H1 (cell line): ENCODE measurements at regions not wholly inside any gene's neighbourhood (a gene's known extent, or its start where the extent isn't known, plus 50 kb on each side); places are given as distances from the start of the nearest gene placed in this dataset.
A peak's percentile ranks its signal among the peaks of the same experiment; 100 is the strongest.

Experiments used
- CTCF ChIA-PET: fragments of 300-600 bp; sonication (Branson Sonifier 250); formaldehyde crosslinking; loops from one replicate; lab custom pipeline; 2021; ENCODE audit not compliant: partially characterized antibody; lab: Charles Lee
- POLR2A ChIA-PET: fragments of 300-600 bp; sonication (Branson Sonifier 250); formaldehyde crosslinking; loops from one replicate; lab custom pipeline; 2021; ENCODE audit warnings: inconsistent platforms; ENCODE audit not compliant: partially characterized antibody; lab: Charles Lee
- DNase-seq, 2 experiments: peaks; one replicate each; pipeline versions ENCODE4 v3.0.0 to v3.0.0-alpha.2; 2010 to 2022; ENCODE audit warnings: low spot score in 2 of 2, low read depth in 1 of 2, mixed read lengths in 1 of 2
- FAIRE-seq: peaks from 2 replicates; lab custom pipeline; 2011; peaks lifted over from hg19 to GRCh38; lab: Jason Lieb, UNC
- H2AFZ ChIP-seq: 2 replicates; pipeline ENCODE4 v1.8.1; 2012; ENCODE audit warnings: low read length, inconsistent platforms
- H2AK5ac ChIP-seq: 2 replicates; pipeline ENCODE4 v1.6.1; 2013; ENCODE audit warnings: low read depth, low read length
- H2BK120ac ChIP-seq: replicated peaks from 2 replicates; pipeline ENCODE3; 2013; ENCODE audit warnings: low read depth, low read length, inconsistent platforms
- H2BK12ac ChIP-seq: 2 replicates; pipeline ENCODE4 v1.6.1; 2013; ENCODE audit warnings: low read depth, low read length
- H2BK15ac ChIP-seq: 2 replicates; pipeline ENCODE4 v1.6.1; 2013; ENCODE audit warnings: low read length
- H2BK20ac ChIP-seq: 2 replicates; pipeline ENCODE4 v1.6.1; 2013; ENCODE audit warnings: low read length
- H2BK5ac ChIP-seq: 2 replicates; pipeline ENCODE4 v1.6.1; 2013; ENCODE audit warnings: low read depth, low read length
- H3K14ac ChIP-seq: 2 replicates; pipeline ENCODE4 v1.6.1; 2013; ENCODE audit warnings: inconsistent platforms; ENCODE audit not compliant: insufficient read length
- H3K18ac ChIP-seq: 2 replicates; pipeline ENCODE4 v1.6.1; 2013; ENCODE audit warnings: low read length; ENCODE audit errors: extremely low read depth
- H3K23ac ChIP-seq: 2 replicates; pipeline ENCODE4 v1.6.1; 2013; ENCODE audit warnings: inconsistent platforms; ENCODE audit not compliant: insufficient read length
- H3K23me2 ChIP-seq: 2 replicates; pipeline ENCODE4 v1.6.1; 2013; ENCODE audit warnings: low read depth, low read length
- H3K27ac ChIP-seq: 2 replicates; pipeline ENCODE4 v1.6.1; 2011; ENCODE audit warnings: low read depth, low read length, inconsistent platforms
- H3K27me3 ChIP-seq, 4 experiments: replicated peaks in 1 of 4; 1 replicate in 1 of 4; 2 replicates in 3 of 4; pipeline versions ENCODE4 v1.6.1 to v1.8.1; 2011 to 2013; ENCODE audit warnings: low read length in 3 of 4, mild to moderate bottlenecking in 3 of 4, inconsistent platforms in 2 of 4, mixed read lengths in 2 of 4, moderate library complexity in 1 of 4; ENCODE audit not compliant: control insufficient read depth in 3 of 4, insufficient read depth in 3 of 4; ENCODE audit errors: extremely low read depth in 1 of 4
- H3K36me3 ChIP-seq, 4 experiments: 2 replicates each; pipeline versions ENCODE4 v1.6.1 to v1.8.1; 2011 to 2013; ENCODE audit warnings: mild to moderate bottlenecking in 4 of 4, low read length in 3 of 4, moderate library complexity in 2 of 4, control low read depth in 1 of 4, inconsistent platforms in 1 of 4; ENCODE audit not compliant: insufficient read depth in 4 of 4, control insufficient read depth in 2 of 4
- H3K4ac ChIP-seq: replicated peaks from 2 replicates; pipeline ENCODE3; 2013; ENCODE audit warnings: low read length, low read depth, mixed read lengths, inconsistent platforms; ENCODE audit not compliant: insufficient read length
- H3K4me1 ChIP-seq, 4 experiments: replicated peaks in 1 of 4; 1 replicate in 1 of 4; 2 replicates in 3 of 4; pipeline versions ENCODE4 v1.6.1 to v1.8.1; 2011 to 2013; ENCODE audit warnings: low read length in 3 of 4, inconsistent platforms in 2 of 4, mixed read lengths in 1 of 4; ENCODE audit not compliant: insufficient read depth in 4 of 4, control insufficient read depth in 3 of 4
- H3K4me2 ChIP-seq, 2 experiments: 2 replicates each; pipeline versions ENCODE4 v1.6.1 to v1.8.1; 2011 to 2013; ENCODE audit warnings: low read depth in 2 of 2, low read length in 2 of 2, control low read depth in 1 of 2, inconsistent platforms in 1 of 2, mild to moderate bottlenecking in 1 of 2; ENCODE audit not compliant: insufficient read depth in 1 of 2
- H3K4me3 ChIP-seq, 4 experiments: fragments of 200-600, 300-600 bp in 1 of 4; sonication (generic), shearing (Covaris generic), sonication (Bioruptor Twin) in 1 of 4; 2 replicates each; pipeline versions ENCODE4 v1.5.1 to v1.8.1; 2011 to 2016; ENCODE audit warnings: low read length in 4 of 4, low read depth in 3 of 4, control low read depth in 2 of 4, inconsistent platforms in 2 of 4, mild to moderate bottlenecking in 2 of 4, mixed read lengths in 1 of 4, moderate library complexity in 1 of 4; ENCODE audit not compliant: insufficient read depth in 2 of 4; ENCODE audit errors: extremely low read depth in 1 of 4
- H3K56ac ChIP-seq: replicated peaks from 2 replicates; pipeline ENCODE3; 2013; ENCODE audit warnings: low read depth, mild to moderate bottlenecking, mixed read lengths, low read length, inconsistent platforms; ENCODE audit not compliant: insufficient read length
- H3K79me1 ChIP-seq: 2 replicates; pipeline ENCODE4 v1.6.1; 2013; ENCODE audit warnings: low read depth, low read length, control low read depth
- H3K79me2 ChIP-seq, 2 experiments: 2 replicates each; pipeline versions ENCODE4 v1.6.1 to v1.8.1; 2012 to 2013; ENCODE audit warnings: low read length in 2 of 2, mild to moderate bottlenecking in 2 of 2, inconsistent platforms in 1 of 2; ENCODE audit not compliant: insufficient read depth in 2 of 2, control insufficient read depth in 1 of 2
- H3K9ac ChIP-seq, 4 experiments: replicated peaks in 1 of 4; 1 replicate in 1 of 4; 2 replicates in 3 of 4; pipeline versions ENCODE4 v1.6.1 to v1.8.1; 2011 to 2013; ENCODE audit warnings: low read depth in 3 of 4, low read length in 3 of 4, control low read depth in 2 of 4, mild to moderate bottlenecking in 2 of 4, moderate library complexity in 2 of 4, inconsistent platforms in 1 of 4; ENCODE audit errors: extremely low read depth in 1 of 4
- H3K9me3 ChIP-seq, 2 experiments: 2 replicates each; pipeline versions ENCODE4 v1.6.1 to v1.8.1; 2012 to 2013; ENCODE audit warnings: mild to moderate bottlenecking in 2 of 2, moderate library complexity in 2 of 2, control low read depth in 1 of 2, inconsistent platforms in 1 of 2, low read depth in 1 of 2, low read length in 1 of 2, mixed read lengths in 1 of 2; ENCODE audit not compliant: insufficient read depth in 2 of 2
- H4K20me1 ChIP-seq, 2 experiments: replicated peaks in 1 of 2; 2 replicates each; pipeline versions ENCODE3 to v1.8.1; 2011 to 2013; ENCODE audit warnings: inconsistent platforms in 2 of 2, low read length in 2 of 2, mild to moderate bottlenecking in 1 of 2; ENCODE audit not compliant: insufficient read depth in 2 of 2, control insufficient read depth in 1 of 2
- H4K5ac ChIP-seq: 2 replicates; pipeline ENCODE4 v1.6.1; 2013; ENCODE audit warnings: low read length, low read depth, mixed read lengths, inconsistent platforms; ENCODE audit not compliant: insufficient read length
- H4K8ac ChIP-seq: 2 replicates; pipeline ENCODE4 v1.8.0; 2013; ENCODE audit warnings: mild to moderate bottlenecking, moderate library complexity, low read length, inconsistent platforms; ENCODE audit not compliant: insufficient read depth; ENCODE audit errors: extremely low read depth
- H4K91ac ChIP-seq: replicated peaks from 2 replicates; pipeline ENCODE3; 2013; ENCODE audit warnings: low read length, mixed read lengths, inconsistent platforms; ENCODE audit not compliant: insufficient read length
- BACH1 ChIP-seq: IDR thresholded peaks from 2 replicates; pipeline ENCODE4 v1.6.1; 2012; ENCODE audit warnings: low read length, improper control_type of control experiment
- CEBPB ChIP-seq: IDR thresholded peaks from 2 replicates; pipeline ENCODE4 v1.6.1; 2012; ENCODE audit warnings: low read depth, low read length
- CHD2 ChIP-seq: IDR thresholded peaks from 2 replicates; pipeline ENCODE4 v1.6.1; 2012; ENCODE audit warnings: low read length, improper control_type of control experiment
- CREB1 ChIP-seq: IDR thresholded peaks from 2 replicates; pipeline ENCODE4 v1.6.1; 2012; ENCODE audit warnings: inconsistent platforms
- GTF2F1 ChIP-seq: IDR thresholded peaks from 2 replicates; pipeline ENCODE4 v1.6.1; 2012; ENCODE audit warnings: low read depth, low read length, improper control_type of control experiment, borderline replicate concordance
- HDAC2 ChIP-seq, 2 experiments: fragments of 300-600 bp in 1 of 2; sonication (generic) in 1 of 2; IDR thresholded peaks; 2 replicates each; pipeline ENCODE4 v1.6.1; 2011 to 2012; ENCODE audit warnings: low read depth in 2 of 2, low read length in 2 of 2, mild to moderate bottlenecking in 2 of 2, moderate library complexity in 2 of 2, borderline replicate concordance in 1 of 2, inconsistent platforms in 1 of 2
- MAFK ChIP-seq: IDR thresholded peaks from 2 replicates; pipeline ENCODE4 v1.6.1; 2012; ENCODE audit warnings: low read depth, mild to moderate bottlenecking, improper control_type of control experiment, low read length
- NANOG ChIP-seq: IDR thresholded peaks from 2 replicates; pipeline ENCODE4 v1.6.1; 2011; ENCODE audit warnings: low read length, low read depth, mild to moderate bottlenecking, inconsistent platforms; ENCODE audit not compliant: insufficient read depth, poor library complexity, severe bottlenecking
- POLR2AphosphoS5 ChIP-seq: IDR thresholded peaks from 2 replicates; pipeline ENCODE4 v1.6.1; 2011; ENCODE audit warnings: low read depth, low read length
- SIN3A ChIP-seq, 2 experiments: IDR thresholded peaks in 1 of 2; conservative IDR thresholded peaks in 1 of 2; 2 replicates each; pipeline ENCODE4 v1.6.1; 2011 to 2012; ENCODE audit warnings: low read length in 2 of 2, improper control_type of control experiment in 1 of 2, low read depth in 1 of 2, mild to moderate bottlenecking in 1 of 2
- SP4 ChIP-seq: IDR thresholded peaks from 2 replicates; pipeline ENCODE4 v1.6.1; 2012; ENCODE audit warnings: low read length, inconsistent platforms
- YY1 ChIP-seq: IDR thresholded peaks from 2 replicates; pipeline ENCODE4 v1.6.1; 2011; ENCODE audit warnings: low read depth, mild to moderate bottlenecking, low read length
- WGBS, 2 experiments: shearing (Covaris generic) in 1 of 2; methylation state at CpG; one replicate each; pipeline versions ENCODE4 v1.1.6 to v1.1.7; 2013 to 2015; ENCODE audit warnings: low lambda C conversion rate in 2 of 2, mixed read lengths in 2 of 2, inconsistent platforms in 1 of 2, low coverage in 1 of 2, missing lambda C conversion rate in 1 of 2; ENCODE audit not compliant: insufficient replicate concordance in 2 of 2, insufficient coverage in 1 of 2, insufficient read length in 1 of 2; ENCODE audit errors: extremely low coverage in 1 of 2, missing lambda C conversion rate in 1 of 2; 5-methylcytosine and 5-hydroxymethylcytosine counted together
- TF ChIP-seq, protein P1 (sequence below): IDR thresholded peaks from 2 replicates; pipeline ENCODE4 v1.6.1; 2011; ENCODE audit warnings: low read length, improper control_type of control experiment

DNA sequence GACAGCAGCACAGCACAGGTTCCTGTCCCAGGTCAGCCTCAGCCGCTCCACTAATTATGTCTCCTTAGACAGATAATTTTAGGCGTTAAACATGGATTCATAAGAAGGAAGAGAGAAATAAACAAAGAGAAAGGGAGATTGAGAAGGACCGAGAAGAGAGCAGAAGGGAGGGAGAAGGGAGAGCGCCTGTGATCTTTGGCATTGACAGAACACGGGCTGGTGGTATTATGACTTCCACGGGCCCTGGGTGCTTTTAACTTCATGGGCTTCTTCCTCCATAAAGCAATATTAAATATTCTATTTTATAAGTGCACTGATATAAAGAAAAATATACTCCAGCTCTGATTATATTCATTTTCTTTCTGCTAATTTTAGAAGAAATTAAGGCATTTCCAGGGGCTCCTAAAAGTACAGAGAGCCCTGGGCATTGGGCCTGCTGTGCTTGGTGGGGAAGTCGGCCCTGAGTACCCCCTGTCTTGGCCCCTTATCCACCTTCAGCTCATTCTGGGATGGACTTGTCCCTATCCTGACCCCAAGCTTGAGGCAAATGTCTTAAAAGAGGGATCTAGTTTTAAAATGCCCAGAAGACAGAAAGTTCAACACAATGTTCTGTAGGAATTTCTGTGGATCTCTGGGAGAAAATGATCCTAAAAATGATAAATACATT is 135.3 kb downstream of the MEX3B start:
- Histone ChIP-seq H2BK20ac (no peak overlapping the region), H3K9me3 (no peaks in the 10 kb centered on the region), H2BK5ac (0 out of 2 replicates have a peak overlapping the region, but pooled peaks have one; percentile 42), H2AK5ac (no peak overlapping the region), H3K79me2 (no peaks in the 10 kb centered on the region), H3K56ac (no peak overlapping the region), H4K20me1 (no peaks in the 10 kb centered on the region), H3K27me3 (no peaks in the 10 kb centered on the region), H3K23ac (no peak overlapping the region), H2BK120ac (no peak overlapping the region), H2BK12ac (no peak overlapping the region), H3K18ac (no peak overlapping the region; the same call in 1 of the 2 replicates), H3K4me1 (peaks cover 0 to 6% (median 3%) of the 10 kb centered on the region in 4 experiments; a peak in 3 of 7 replicates), H2AFZ (no peak overlapping the region), H3K79me1 (no peaks in the 10 kb centered on the region), H4K5ac (no peak overlapping the region), H3K14ac (no peak overlapping the region), H3K9ac (no peak overlapping the region), H4K91ac (no peak overlapping the region), H3K4me3 (no peak overlapping the region), H2BK15ac (no peak overlapping the region), H3K4ac (no peak overlapping the region), H3K27ac (no peak overlapping the region), H3K23me2 (no peaks in the 10 kb centered on the region; the same call in 1 of the 2 replicates), H4K8ac (no peak overlapping the region), H3K36me3 (no peaks in the 10 kb centered on the region), H3K4me2 (no peak overlapping the region)
- CTCF ChIA-PET: interaction anchor here (0.7 kb wide), 1 partner anchor 11 kb away, joined by 3 read pairs; no protein-coding TSS in a partner anchor
- DNase-seq: no peak
- FAIRE-seq: no peak
- POLR2A ChIA-PET: interaction anchor here (0.9 kb wide), 1 partner anchor 35 kb away, joined by 5 read pairs; no protein-coding TSS in a partner anchor
- 90% methylated on average over 7 of the region's 7 CpGs; no CpG with 5 or more reads in 1 of the 2 experiments for WGBS, 2 experiments
- TF ChIP-seq CREB1 (no peak), BACH1 (no peak), CEBPB (no peak), GTF2F1 (no peak), CHD2 (no peak), SIN3A (conservative IDR thresholded peaks at IDR 0.05 in 1 of 2, IDR thresholded peaks at IDR 0.05 in 1 of 2; ENCODE audit: low read depth in 1 of 2, low read length in 2 of 2) (no peak), NANOG (no peak), POLR2AphosphoS5 (no peak), HDAC2 (IDR thresholded peaks at IDR 0.05; ENCODE audit: borderline replicate concordance in 1 of 2, low read depth in 2 of 2, low read length in 2 of 2) (no peak), YY1 (no peak), SP4 (no peak), MAFK (no peak)
- TF ChIP-seq, protein P1, sequence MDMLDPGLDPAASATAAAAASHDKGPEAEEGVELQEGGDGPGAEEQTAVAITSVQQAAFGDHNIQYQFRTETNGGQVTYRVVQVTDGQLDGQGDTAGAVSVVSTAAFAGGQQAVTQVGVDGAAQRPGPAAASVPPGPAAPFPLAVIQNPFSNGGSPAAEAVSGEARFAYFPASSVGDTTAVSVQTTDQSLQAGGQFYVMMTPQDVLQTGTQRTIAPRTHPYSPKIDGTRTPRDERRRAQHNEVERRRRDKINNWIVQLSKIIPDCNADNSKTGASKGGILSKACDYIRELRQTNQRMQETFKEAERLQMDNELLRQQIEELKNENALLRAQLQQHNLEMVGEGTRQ: no peak
